Cardiac muscle cell (in vitro differentiated cells and primary cell): ENCODE measurements at regions not wholly inside any gene's neighbourhood (a gene's known extent, or its start where the extent isn't known, plus 50 kb on each side); places are given as distances from the start of the nearest gene placed in this dataset.
"Not testable (repeated sequence)": the region's sequence is repeated elsewhere in the genome, so short reads cannot be mapped to it uniquely, and the experiment has no call there.

ENCODE experiments used
- DNase-seq, 2 donors: peaks; one replicate each; pipeline versions ENCODE4 v3.0.0 to v3.0.0-alpha.2; 2010 to 2017; ENCODE audit warnings: low read depth in 1 of 2, low spot score in 1 of 2
- H3K27ac ChIP-seq: fragments of 200-600 bp; sonication (generic); 2 replicates; pipeline ENCODE4 v1.5.1; 2016
- H3K27me3 ChIP-seq: fragments of 200-600 bp; sonication (generic); 2 replicates; pipeline ENCODE4 v1.6.0; 2016; ENCODE audit warnings: control low read depth
- H3K36me3 ChIP-seq: fragments of 200-600 bp; sonication (generic); 2 replicates; pipeline ENCODE4 v1.5.1; 2016; ENCODE audit warnings: control low read depth
- H3K4me1 ChIP-seq: fragments of 200-600 bp; sonication (generic); 2 replicates; pipeline ENCODE4 v1.8.1; 2017; ENCODE audit warnings: low read depth, mild to moderate bottlenecking, mixed run types
- H3K4me3 ChIP-seq: fragments of 200-600 bp; sonication (generic); 2 replicates; pipeline ENCODE4 v1.5.1; 2016; ENCODE audit warnings: mild to moderate bottlenecking
- H3K9me3 ChIP-seq: fragments of 200-600 bp; sonication (generic); 2 replicates; pipeline ENCODE4 v1.5.1; 2017; ENCODE audit warnings: low read depth, mild to moderate bottlenecking, control low read depth
- TF ChIP-seq, protein P1 (sequence below): IDR thresholded peaks from 2 replicates; pipeline ENCODE4 v1.5.1; 2012; ENCODE audit warnings: low read depth, mild to moderate bottlenecking, low read length

DNA sequence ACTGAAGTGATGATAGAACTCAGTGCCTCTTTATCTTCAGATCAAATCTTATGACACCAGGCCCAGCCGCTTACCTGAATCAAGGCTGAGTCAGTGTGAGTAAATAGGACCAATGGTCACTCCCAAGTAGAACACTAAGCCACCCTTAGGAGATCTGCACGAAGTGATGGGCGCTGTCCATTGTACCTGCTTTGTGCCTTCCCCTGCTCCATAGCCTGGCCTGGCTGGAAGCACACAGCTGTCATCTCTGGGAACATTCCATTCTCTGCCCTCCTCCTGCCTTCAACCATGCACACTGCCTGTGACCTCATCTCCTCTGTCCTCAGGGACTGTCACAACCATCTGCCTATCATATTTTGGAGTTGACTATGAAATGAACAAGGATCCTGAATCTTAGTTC, 279.5 kb upstream of the ASIC2 start:
- no peak overlapping the region for H3K27ac ChIP-seq
- no peaks in the 10 kb centered on the region for H3K4me1 ChIP-seq
- H3K9me3 ChIP-seq: no peaks in the 10 kb centered on the region
- TF ChIP-seq, protein P1, sequence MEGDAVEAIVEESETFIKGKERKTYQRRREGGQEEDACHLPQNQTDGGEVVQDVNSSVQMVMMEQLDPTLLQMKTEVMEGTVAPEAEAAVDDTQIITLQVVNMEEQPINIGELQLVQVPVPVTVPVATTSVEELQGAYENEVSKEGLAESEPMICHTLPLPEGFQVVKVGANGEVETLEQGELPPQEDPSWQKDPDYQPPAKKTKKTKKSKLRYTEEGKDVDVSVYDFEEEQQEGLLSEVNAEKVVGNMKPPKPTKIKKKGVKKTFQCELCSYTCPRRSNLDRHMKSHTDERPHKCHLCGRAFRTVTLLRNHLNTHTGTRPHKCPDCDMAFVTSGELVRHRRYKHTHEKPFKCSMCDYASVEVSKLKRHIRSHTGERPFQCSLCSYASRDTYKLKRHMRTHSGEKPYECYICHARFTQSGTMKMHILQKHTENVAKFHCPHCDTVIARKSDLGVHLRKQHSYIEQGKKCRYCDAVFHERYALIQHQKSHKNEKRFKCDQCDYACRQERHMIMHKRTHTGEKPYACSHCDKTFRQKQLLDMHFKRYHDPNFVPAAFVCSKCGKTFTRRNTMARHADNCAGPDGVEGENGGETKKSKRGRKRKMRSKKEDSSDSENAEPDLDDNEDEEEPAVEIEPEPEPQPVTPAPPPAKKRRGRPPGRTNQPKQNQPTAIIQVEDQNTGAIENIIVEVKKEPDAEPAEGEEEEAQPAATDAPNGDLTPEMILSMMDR: no peak
- H3K4me3 ChIP-seq: no peak overlapping the region
- peak in 1 of 2 donors; percentile 55 for DNase-seq
- H3K27me3 ChIP-seq: no peaks in the 10 kb centered on the region
- no peaks in the 10 kb centered on the region for H3K36me3 ChIP-seq

DNA sequence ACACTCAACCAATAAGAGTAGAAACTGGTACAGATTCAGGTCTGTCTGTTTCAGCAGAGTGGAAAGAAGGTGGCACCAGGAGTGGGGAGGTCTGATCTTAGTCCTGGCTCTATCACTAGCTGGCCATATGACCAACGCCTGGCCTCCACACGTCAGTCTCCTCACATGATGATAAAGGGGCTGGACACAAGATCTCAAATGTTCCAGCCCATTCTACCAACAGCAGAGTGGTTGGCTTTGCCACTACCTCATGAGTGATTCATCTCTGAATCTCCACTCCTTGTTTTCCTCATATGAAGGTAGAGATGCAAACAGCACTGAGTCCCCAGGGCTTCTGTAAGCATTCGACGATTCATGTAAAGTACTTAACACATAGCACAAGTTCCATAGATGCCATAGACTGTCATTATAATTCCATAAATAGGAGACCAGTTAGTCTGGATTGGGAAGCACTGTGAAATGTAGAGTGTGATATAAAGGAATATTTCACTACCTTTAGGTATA, 281.9 kb upstream of the ASIC2 start:
- H3K27ac ChIP-seq: no peak overlapping the region
- H3K36me3 ChIP-seq: no peaks in the 10 kb centered on the region
- H3K9me3 ChIP-seq: no peaks in the 10 kb centered on the region
- H3K4me3 ChIP-seq: no peak overlapping the region
- H3K4me1 ChIP-seq: no peaks in the 10 kb centered on the region
- no peaks in the 10 kb centered on the region for H3K27me3 ChIP-seq
- no peak for DNase-seq
- TF ChIP-seq, protein P1: no peak

DNA sequence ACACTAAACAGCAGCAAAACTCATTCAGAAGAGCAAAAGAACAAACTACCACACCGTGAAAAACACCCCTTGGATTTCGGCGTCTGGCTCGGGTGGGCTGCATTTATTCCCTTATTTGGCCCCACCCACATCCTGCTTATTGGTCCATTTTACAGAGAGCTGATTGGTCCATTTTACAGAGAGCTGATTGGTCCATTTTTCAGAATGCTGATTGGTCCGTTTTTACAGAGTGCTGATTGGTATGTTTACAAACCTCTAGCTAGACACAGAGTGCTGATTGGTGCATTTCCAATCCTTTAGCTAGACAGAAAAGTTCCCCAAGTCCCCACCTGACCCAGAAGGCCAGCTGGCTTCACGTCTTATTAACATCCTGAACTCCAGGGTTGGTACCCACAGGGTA, 286.6 kb upstream of the ASIC2 start:
- H3K27ac ChIP-seq, DNase-seq, H3K27me3 ChIP-seq, H3K4me3 ChIP-seq, H3K36me3 ChIP-seq, H3K9me3 ChIP-seq, H3K4me1 ChIP-seq: not testable (repeated sequence)

DNA sequence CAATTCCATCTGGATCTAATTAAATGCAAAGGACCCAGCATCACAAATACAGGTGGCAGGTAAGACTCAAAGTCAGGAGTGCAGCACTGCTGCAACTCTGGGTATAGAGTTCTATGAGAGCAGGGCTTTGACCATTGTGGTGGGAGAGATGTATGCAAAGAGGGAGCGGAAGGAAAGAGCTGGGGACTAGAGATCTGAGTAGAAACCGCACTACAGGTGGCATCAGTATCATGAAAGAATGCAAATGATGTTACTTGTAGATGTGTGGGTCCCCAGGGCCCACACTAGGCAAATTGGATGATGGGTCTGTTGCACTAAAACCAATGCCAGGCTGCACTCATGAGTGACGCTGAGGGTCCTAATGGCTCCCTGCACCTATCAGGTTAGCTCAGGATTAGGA, 287.1 kb upstream of the ASIC2 start:
- no peak for DNase-seq
- H3K4me3 ChIP-seq: no peak overlapping the region
- H3K27me3 ChIP-seq: no peaks in the 10 kb centered on the region
- H3K4me1 ChIP-seq: no peaks in the 10 kb centered on the region
- TF ChIP-seq, protein P1: no peak
- H3K27ac ChIP-seq: no peak overlapping the region
- no peaks in the 10 kb centered on the region for H3K36me3 ChIP-seq
- H3K9me3 ChIP-seq: no peaks in the 10 kb centered on the region

DNA sequence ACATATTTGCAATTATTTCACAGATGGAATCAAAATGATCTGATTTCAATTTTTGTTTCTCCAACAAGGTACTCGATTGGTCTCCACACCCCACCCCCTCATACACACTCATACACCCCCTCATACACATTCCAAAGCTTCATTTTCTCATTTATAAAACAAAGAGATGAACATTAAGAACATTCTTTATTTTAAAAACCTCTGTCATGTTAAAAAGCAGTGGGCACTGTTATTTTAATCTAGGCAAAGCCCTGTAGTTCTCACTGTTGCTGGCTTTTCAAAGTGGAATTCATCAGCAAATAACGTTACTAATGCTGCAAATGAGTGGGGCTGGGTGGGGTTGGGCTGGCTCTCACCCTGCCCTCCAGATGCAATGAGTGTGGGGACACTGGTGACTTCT, 289.6 kb upstream of the ASIC2 start:
- no peak for DNase-seq
- no peaks in the 10 kb centered on the region for H3K9me3 ChIP-seq
- H3K36me3 ChIP-seq: no peaks in the 10 kb centered on the region
- H3K27me3 ChIP-seq: no peaks in the 10 kb centered on the region
- H3K4me1 ChIP-seq: no peaks in the 10 kb centered on the region
- no peak overlapping the region for H3K4me3 ChIP-seq
- TF ChIP-seq, protein P1: no peak
- no peak overlapping the region for H3K27ac ChIP-seq

DNA sequence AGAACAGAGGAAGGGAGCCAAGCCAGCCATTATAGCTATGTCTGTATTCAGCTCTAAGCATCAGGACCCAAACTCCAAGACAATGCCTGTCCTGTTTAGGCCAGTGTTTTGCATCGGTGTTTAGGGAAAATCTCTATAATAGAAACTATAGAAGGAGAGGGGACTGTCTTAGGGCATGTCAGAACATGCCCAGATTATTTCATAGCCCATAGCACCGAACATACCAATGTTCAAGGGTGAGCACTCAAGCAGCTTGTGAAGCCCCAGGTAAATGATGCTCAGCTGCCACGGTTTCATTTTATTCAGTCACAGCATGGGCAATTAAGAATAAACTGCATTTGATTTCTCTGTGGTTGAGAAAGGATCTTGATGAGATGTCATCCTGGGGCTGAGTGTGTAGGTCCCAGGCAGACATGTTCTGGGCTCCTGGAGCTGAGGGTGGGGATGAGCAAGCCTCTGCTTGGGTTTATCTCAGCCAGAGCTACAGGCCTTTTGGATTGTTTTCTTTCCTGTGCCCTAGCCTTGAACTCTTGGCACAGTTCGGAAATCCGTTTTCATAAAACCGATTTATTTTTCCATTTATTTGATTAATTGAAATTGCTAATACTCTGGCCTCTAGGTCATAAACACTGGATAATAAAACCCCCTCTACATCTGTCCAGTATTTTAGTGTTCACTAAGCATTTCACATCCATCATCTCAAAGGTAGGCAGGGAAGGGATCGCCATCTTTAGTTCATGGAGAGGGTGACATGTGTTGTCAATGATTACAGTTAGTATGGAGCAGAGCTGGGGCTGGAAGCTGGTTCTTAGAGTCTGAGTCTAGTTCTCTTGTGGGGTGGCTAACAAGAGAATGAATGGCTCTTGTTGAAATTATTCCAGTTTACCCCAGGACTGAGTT, 290.7 kb upstream of the ASIC2 start:
- Histone ChIP-seq H3K9me3 (no peaks in the 10 kb centered on the region), H3K4me1 (no peaks in the 10 kb centered on the region), H3K4me3 (no peak overlapping the region), H3K27ac (no peak overlapping the region), H3K27me3 (no peaks in the 10 kb centered on the region), H3K36me3 (no peaks in the 10 kb centered on the region)
- TF ChIP-seq, protein P1: no peak
- no peak for DNase-seq
